Heart left ventricle (tissue), 16 donors: ENCODE measurements at regions not wholly inside any gene's neighbourhood (a gene's known extent, or its start where the extent isn't known, plus 50 kb on each side); places are given as distances from the start of the nearest gene placed in this dataset.

Experiments used
- ATAC-seq, 4 donors: fragments of 200-7000 bp; cut with Tn5 transposase; one replicate each; pipeline ENCODE4 v1.9.1; 2020 to 2022; ENCODE audit warnings: moderate library complexity in 4 of 4, mild to moderate bottlenecking in 3 of 4, moderate number of reproducible peaks in 1 of 4
- DNase-seq, 5 donors: peaks; one replicate each; pipeline ENCODE4 v3.0.0-alpha.2; 2020
- H3K27ac ChIP-seq, 12 donors: fragments of 200-600 bp; sonication (generic) in 4 of 12; one replicate each; pipeline versions ENCODE4 v1.5.0 to v1.8.0; 2016 to 2022; ENCODE audit warnings: mild to moderate bottlenecking in 2 of 12
- H3K27me3 ChIP-seq, 9 donors: fragments of 200-600 bp; sonication (generic) in 2 of 9; one replicate each; pipeline versions ENCODE4 v1.5.1 to v1.8.0; 2016 to 2022; ENCODE audit warnings: mild to moderate bottlenecking in 3 of 9
- H3K36me3 ChIP-seq, 9 donors: fragments of 200-600 bp; sonication (generic) in 2 of 9; one replicate each; pipeline versions ENCODE4 v1.5.0 to v1.8.0; 2018 to 2022; ENCODE audit warnings: mild to moderate bottlenecking in 2 of 9
- H3K4me1 ChIP-seq, 12 donors: fragments of 200-600 bp; sonication (generic) in 4 of 12; one replicate each; pipeline versions ENCODE4 v1.5.0 to v1.8.0; 2016 to 2022; ENCODE audit warnings: mild to moderate bottlenecking in 3 of 12
- H3K4me3 ChIP-seq, 12 donors: fragments of 200-600 bp; sonication (generic) in 4 of 12; one replicate each; pipeline versions ENCODE4 v1.5.0 to v1.8.0; 2017 to 2022; ENCODE audit warnings: mild to moderate bottlenecking in 9 of 12, moderate library complexity in 4 of 12
- H3K9me3 ChIP-seq, 12 donors: fragments of 200-600 bp; sonication (generic) in 4 of 12; one replicate each; pipeline versions ENCODE4 v1.5.0 to v1.8.0; 2016 to 2022; ENCODE audit warnings: mild to moderate bottlenecking in 1 of 12
- POLR2A ChIP-seq, 2 donors: fragments of 450-650 bp; IDR thresholded peaks; one replicate each; pipeline ENCODE4 v1.6.1; 2017; ENCODE audit warnings: antibody characterized with exemption in 2 of 2, mild to moderate bottlenecking in 2 of 2, moderate library complexity in 2 of 2
- WGBS, 4 donors: extraction: QIAGEN DNeasy Blood & Tissue Kit in 2 of 4; methylation state at CpG; one replicate each; pipeline versions ENCODE4 v1.1.5 to v1.1.7; 2013 to 2018; 5-methylcytosine and 5-hydroxymethylcytosine counted together
- intact Hi-C, 10 donors: fragments of 100-400 bp; cut with DNase I; formaldehyde crosslinking; loops; one replicate each; pipeline versions ENCODE4 v1.11.1 to v1.14.2; 2022
- TF ChIP-seq, protein P1 (sequence below), 12 donors: fragments of 200-600 bp; sonication (generic) in 4 of 12; IDR thresholded peaks; one replicate each; pipeline versions ENCODE4 v1.5.0 to v1.8.0; 2018 to 2022; ENCODE audit warnings: antibody characterized with exemption in 12 of 12, mild to moderate bottlenecking in 5 of 12
- donor health status: ischemic (EF 13 %, LVEDD 7.1; RV severe dilation, severe dysfunction).
- donor health status: healthy with polysubstance abuse.
- donor health status: DM: no; HTN: yes; CAD: no.
- donor health status: DM: no; HTN: no; CAD: no.
- donor health status: ischemic (EF 25% LVEDD 6.9; RV normal size, moderate dysfunction).
- donor health status: ischemic (EF 25% LVEDD 5.7; RV mildly dilated, moderate dysfunction).
- donor health status: healthy.
- donor health status: DM: yes; HTN: yes; CAD: no.
- donor health status: ischemic (EF 35%, LVEDD 5.7; RV mildly dilated, moderate dysfunction).
- donor health status: nonischemic (EF 11% LVEDD 7.7; RV severe dilation, severe dysfunction).
- donor health status: DM: yes; HTN: yes; CAD: no.
- donor health status: PGD.
- donor health status: ischemic (EF 29% LVEDD 5.4; RV normal size, mild dysfunction).
- donor health status: nonischemic (EF 23%, LVEDD 6.1; RV moderate dilation, normal function).

DNA sequence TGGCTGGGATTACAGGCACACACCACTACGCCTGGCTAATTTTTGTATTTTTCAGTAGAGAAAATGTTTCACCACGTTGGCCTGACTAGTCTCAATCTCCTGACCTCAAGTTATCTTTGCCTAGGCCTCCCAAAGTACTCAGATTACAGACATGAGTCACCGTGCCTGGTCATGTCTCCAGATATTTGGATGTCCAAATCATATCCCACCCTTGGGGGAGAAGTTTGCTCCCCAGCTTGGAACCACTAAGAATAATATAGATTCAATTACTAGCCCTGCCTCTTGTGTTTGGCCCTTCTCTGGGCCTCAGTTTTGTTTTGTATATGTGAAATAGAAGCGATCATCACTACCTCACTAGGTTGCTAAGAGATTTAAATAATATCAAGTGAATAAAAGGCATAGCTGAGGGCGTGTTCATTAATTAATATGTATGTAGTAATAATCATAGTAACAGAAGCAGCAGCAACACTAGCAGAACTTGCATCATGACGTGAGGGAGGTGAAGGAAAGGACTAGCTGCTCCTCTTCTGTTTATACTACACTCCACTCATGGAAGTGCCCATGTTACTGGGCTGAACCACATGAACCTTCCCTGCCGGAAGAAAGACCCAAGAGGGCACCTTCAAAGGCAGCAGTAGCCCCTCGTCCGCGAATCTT is 253.6 kb upstream of the XYLT1 start:
- no peaks in the 10 kb centered on the region for H3K4me1 ChIP-seq
- intact Hi-C loops = no loop called here
- DNase-seq (no peak), ATAC-seq (no peak)
- no peaks in the 10 kb centered on the region for H3K36me3 ChIP-seq
- no peak overlapping the region for H3K27ac ChIP-seq
- no peak overlapping the region for H3K4me3 ChIP-seq
- no peaks in the 10 kb centered on the region for H3K9me3 ChIP-seq
- TF ChIP-seq, protein P1, sequence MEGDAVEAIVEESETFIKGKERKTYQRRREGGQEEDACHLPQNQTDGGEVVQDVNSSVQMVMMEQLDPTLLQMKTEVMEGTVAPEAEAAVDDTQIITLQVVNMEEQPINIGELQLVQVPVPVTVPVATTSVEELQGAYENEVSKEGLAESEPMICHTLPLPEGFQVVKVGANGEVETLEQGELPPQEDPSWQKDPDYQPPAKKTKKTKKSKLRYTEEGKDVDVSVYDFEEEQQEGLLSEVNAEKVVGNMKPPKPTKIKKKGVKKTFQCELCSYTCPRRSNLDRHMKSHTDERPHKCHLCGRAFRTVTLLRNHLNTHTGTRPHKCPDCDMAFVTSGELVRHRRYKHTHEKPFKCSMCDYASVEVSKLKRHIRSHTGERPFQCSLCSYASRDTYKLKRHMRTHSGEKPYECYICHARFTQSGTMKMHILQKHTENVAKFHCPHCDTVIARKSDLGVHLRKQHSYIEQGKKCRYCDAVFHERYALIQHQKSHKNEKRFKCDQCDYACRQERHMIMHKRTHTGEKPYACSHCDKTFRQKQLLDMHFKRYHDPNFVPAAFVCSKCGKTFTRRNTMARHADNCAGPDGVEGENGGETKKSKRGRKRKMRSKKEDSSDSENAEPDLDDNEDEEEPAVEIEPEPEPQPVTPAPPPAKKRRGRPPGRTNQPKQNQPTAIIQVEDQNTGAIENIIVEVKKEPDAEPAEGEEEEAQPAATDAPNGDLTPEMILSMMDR (IDR thresholded peaks at IDR 0.05) = no peak
- no peak for TF ChIP-seq POLR2A (IDR thresholded peaks at IDR 0.05)
- WGBS, 4 donors = 70 to 75% (median 72%) methylated on average over 10 of the region's 10 CpGs
- H3K27me3 ChIP-seq = no peaks in the 10 kb centered on the region

DNA sequence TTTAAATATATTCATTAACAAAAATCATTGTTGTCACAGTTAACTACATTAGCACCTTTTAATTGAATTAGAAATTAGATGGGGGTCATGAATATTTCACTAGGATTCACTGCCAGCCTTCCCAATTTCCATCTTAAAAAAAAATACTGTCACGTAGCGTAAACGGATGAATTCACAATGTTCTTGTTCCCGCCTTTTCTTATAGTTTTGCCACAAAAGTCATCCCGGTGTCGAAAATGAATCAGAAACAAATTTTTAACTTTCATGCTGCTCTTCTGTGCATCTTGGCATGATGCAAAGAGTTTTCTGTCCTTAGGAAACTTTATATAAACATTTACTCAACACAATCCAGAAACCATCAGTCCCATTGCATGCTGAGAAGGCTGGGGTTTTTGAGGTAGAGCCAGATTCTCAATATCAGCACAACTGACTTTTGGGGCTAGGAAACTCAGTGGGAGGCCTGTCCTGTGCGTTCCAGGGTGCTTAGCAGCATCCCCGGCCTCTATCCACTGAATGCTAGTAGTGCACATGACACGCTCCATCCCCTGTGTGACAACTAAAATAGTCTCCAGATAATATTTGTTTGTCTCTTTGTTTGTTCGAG is 252.9 kb upstream of the XYLT1 start:
- WGBS, 4 donors = 67 to 77% (median 71%) methylated on average over 10 of the region's 10 CpGs
- Histone ChIP-seq H3K27ac (no peak overlapping the region), H3K9me3 (no peaks in the 10 kb centered on the region), H3K4me3 (no peak overlapping the region), H3K4me1 (no peaks in the 10 kb centered on the region), H3K27me3 (no peaks in the 10 kb centered on the region), H3K36me3 (no peaks in the 10 kb centered on the region)
- DNase-seq (no peak), ATAC-seq (no peak)
- intact Hi-C loops = no loop called here
- TF ChIP-seq POLR2A (IDR thresholded peaks at IDR 0.05) = no peak
- TF ChIP-seq, protein P1 (IDR thresholded peaks at IDR 0.05) = no peak

DNA sequence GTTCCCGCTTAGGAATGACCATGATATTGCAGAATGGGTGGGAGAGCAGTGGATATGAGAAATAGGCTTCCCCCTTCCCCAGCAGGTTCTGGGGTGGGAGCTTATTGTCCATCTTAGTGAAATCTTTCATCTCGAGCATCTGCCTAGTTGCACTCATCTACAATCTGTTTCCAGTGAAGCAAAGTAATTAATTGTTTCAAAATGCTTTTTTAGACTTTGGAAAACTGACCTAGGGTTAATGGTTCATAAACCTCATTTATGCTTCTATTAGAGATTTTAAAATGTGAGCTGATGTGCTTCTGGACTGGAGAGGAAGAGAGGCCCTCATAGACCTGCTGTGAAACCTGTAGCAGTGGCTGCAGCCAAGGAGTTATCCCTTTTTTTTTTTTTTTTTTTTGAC is 247.7 kb upstream of the XYLT1 start:
- no peak overlapping the region for H3K4me3 ChIP-seq
- no peak for ATAC-seq
- DNase-seq = no peak
- intact Hi-C loops = no loop called here
- TF ChIP-seq POLR2A (IDR thresholded peaks at IDR 0.05) = no peak
- TF ChIP-seq, protein P1 (IDR thresholded peaks at IDR 0.05) = no peak
- H3K27ac ChIP-seq = no peak overlapping the region
- WGBS, 4 donors = 68 to 87% (median 72%) methylated on average over 2 of the region's 2 CpGs
- H3K27me3 ChIP-seq = no peaks in the 10 kb centered on the region
- H3K4me1 ChIP-seq = no peaks in the 10 kb centered on the region
- H3K36me3 ChIP-seq = no peaks in the 10 kb centered on the region
- peaks cover 0 to 11% (median 0%) of the 10 kb centered on the region in 12 donors for H3K9me3 ChIP-seq

DNA sequence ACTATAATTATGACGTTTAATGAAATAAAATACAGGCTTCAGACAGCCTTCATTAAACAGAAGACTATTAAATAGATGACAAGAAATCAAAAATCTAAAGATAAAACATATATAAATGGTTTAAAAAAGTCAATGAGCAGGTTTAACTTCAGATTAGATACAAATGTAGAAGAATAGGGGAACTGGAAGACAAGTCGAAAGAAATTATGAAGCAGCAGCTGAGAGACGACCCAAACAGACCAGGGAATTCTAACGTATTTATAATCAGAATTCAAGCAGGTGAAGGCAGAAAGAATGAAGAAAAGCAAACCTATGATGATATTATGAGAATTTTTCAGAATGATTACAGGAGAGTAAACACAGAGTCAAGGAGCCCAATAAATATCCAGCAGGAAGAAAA is 235.1 kb upstream of the XYLT1 start:
- Histone ChIP-seq H3K27me3 (no peaks in the 10 kb centered on the region), H3K4me3 (no peak overlapping the region), H3K36me3 (no peaks in the 10 kb centered on the region), H3K9me3 (no peaks in the 10 kb centered on the region), H3K4me1 (no peaks in the 10 kb centered on the region), H3K27ac (no peak overlapping the region)
- TF ChIP-seq, protein P1 (IDR thresholded peaks at IDR 0.05) = no peak
- no peak for TF ChIP-seq POLR2A (IDR thresholded peaks at IDR 0.05)
- DNase-seq (no peak), ATAC-seq (no peak)
- 77 to 85% (median 81%) methylated on average over 4 of the region's 4 CpGs for WGBS, 4 donors
- intact Hi-C loops = no loop called here
